ENCODE measurements at regions not wholly inside any gene's neighbourhood (a gene's known extent, or its start where the extent isn't known, plus 50 kb on each side); places are given as distances from the start of the nearest gene placed in this dataset.

GRCh38 chr19:30115947-30116346 lies 173.9 kb downstream of the URI1 start:
- Histone ChIP-seq H3K9me3 (no peaks in the 10 kb centered on the region), H3K36me3 (no peaks in the 10 kb centered on the region), H3K27ac (no peak overlapping the region), H3K4me3 (no peak overlapping the region), H3K4me1 (no peaks in the 10 kb centered on the region), H3K27me3 (peaks cover 0 to 7% of the 10 kb centered on the region in 2 donors)
- intact Hi-C loops (cut with DNase I; ENCODE audit: low total_unique reads): no loop called here
- DNase-seq (ENCODE audit: low spot score in 2 of 2): no peak
- TF ChIP-seq POLR2AphosphoS5 (IDR thresholded peaks at IDR 0.05) (no peak), POLR2A (IDR thresholded peaks at IDR 0.05) (no peak)
- TF ChIP-seq, protein P1, sequence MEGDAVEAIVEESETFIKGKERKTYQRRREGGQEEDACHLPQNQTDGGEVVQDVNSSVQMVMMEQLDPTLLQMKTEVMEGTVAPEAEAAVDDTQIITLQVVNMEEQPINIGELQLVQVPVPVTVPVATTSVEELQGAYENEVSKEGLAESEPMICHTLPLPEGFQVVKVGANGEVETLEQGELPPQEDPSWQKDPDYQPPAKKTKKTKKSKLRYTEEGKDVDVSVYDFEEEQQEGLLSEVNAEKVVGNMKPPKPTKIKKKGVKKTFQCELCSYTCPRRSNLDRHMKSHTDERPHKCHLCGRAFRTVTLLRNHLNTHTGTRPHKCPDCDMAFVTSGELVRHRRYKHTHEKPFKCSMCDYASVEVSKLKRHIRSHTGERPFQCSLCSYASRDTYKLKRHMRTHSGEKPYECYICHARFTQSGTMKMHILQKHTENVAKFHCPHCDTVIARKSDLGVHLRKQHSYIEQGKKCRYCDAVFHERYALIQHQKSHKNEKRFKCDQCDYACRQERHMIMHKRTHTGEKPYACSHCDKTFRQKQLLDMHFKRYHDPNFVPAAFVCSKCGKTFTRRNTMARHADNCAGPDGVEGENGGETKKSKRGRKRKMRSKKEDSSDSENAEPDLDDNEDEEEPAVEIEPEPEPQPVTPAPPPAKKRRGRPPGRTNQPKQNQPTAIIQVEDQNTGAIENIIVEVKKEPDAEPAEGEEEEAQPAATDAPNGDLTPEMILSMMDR (IDR thresholded peaks at IDR 0.05): no peak

GRCh38 chr19:30116530-30116929 lies 174.5 kb downstream of the URI1 start:
- intact Hi-C loops (cut with DNase I; ENCODE audit: low total_unique reads): no loop called here
- DNase-seq (ENCODE audit: low spot score in 2 of 2): no peak
- H3K4me1 ChIP-seq: no peaks in the 10 kb centered on the region
- no peak overlapping the region for H3K27ac ChIP-seq
- peaks cover 0 to 7% of the 10 kb centered on the region in 2 donors for H3K27me3 ChIP-seq
- no peaks in the 10 kb centered on the region for H3K36me3 ChIP-seq
- TF ChIP-seq POLR2A (IDR thresholded peaks at IDR 0.05) (no peak), POLR2AphosphoS5 (IDR thresholded peaks at IDR 0.05) (no peak)
- TF ChIP-seq, protein P1 (IDR thresholded peaks at IDR 0.05): no peak
- no peaks in the 10 kb centered on the region for H3K9me3 ChIP-seq
- H3K4me3 ChIP-seq: no peak overlapping the region

GRCh38 chr19:30116984-30117555 lies 175.0 kb downstream of the URI1 start:
- H3K4me3 ChIP-seq: no peak overlapping the region
- intact Hi-C loops (cut with DNase I; ENCODE audit: low total_unique reads): no loop called here
- H3K9me3 ChIP-seq: no peaks in the 10 kb centered on the region
- TF ChIP-seq, protein P1 (IDR thresholded peaks at IDR 0.05): no peak
- TF ChIP-seq POLR2A (IDR thresholded peaks at IDR 0.05): no peak
- no peak for TF ChIP-seq POLR2AphosphoS5 (IDR thresholded peaks at IDR 0.05)
- H3K36me3 ChIP-seq: no peaks in the 10 kb centered on the region
- H3K4me1 ChIP-seq: no peaks in the 10 kb centered on the region
- H3K27ac ChIP-seq: no peak overlapping the region
- DNase-seq (ENCODE audit: low spot score in 2 of 2): no peak
- peaks cover 0 to 7% of the 10 kb centered on the region in 2 donors for H3K27me3 ChIP-seq

DNA sequence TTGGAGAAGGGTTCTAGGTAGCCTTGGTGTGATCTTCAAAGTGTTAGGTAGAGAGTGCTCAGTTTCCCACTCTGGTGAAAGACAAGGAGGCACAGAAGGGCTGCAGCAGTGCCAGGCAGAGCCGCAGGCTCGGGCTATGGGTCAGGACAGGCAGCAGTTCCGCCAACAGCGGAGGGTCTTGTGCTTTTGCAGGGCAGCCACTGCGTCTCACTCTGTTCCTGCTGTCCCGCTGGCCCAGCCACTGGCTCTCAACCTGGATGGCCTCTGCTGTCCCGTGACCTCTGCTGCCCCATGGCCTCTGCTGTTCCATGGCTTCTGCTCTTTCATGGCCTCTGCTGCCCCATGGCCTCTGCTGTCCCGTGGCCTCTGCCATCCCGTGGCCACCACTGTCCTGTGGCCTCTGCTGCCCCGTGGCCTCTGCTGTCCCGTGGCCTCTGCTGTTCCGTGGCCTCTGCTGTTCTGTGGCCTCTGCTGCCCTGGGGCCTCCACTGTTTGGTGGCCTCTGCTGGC lies 175.7 kb downstream of the URI1 start:
- intact Hi-C loops (cut with DNase I; ENCODE audit: low total_unique reads): no loop called here
- Histone ChIP-seq H3K36me3 (no peaks in the 10 kb centered on the region), H3K27me3 (peaks cover 0 to 11% of the 10 kb centered on the region in 2 donors), H3K4me1 (no peaks in the 10 kb centered on the region), H3K27ac (no peak overlapping the region), H3K9me3 (no peaks in the 10 kb centered on the region), H3K4me3 (no peak overlapping the region)
- no peak for DNase-seq (ENCODE audit: low spot score in 2 of 2)
- TF ChIP-seq, protein P1 (IDR thresholded peaks at IDR 0.05): no peak
- TF ChIP-seq POLR2AphosphoS5 (IDR thresholded peaks at IDR 0.05) (no peak), POLR2A (IDR thresholded peaks at IDR 0.05) (no peak)

DNA sequence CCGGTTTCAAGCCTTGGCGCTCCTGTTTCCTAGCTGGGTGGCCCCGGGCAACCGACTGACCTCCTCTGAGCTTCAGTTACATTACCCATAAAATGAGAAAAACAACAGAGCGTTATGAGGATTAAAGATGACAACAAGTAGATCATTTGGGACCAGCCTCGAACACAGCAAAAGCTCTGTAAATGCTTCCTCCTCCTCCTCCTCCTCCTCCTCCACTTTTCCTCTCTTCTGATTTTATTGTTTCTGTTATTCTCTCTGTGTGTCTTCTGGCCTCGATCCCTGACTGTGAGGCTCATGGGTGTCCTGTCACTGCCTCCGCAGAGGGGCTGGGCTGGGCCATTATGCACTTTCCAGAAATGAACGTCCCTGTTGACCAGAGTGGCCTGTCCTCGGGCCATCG lies 176.2 kb downstream of the URI1 start:
- no peak for DNase-seq (ENCODE audit: low spot score in 2 of 2)
- Histone ChIP-seq H3K36me3 (no peaks in the 10 kb centered on the region), H3K27me3 (peaks cover 0 to 15% of the 10 kb centered on the region in 2 donors), H3K4me3 (no peak overlapping the region), H3K27ac (no peak overlapping the region), H3K9me3 (no peaks in the 10 kb centered on the region), H3K4me1 (no peaks in the 10 kb centered on the region)
- intact Hi-C loops (cut with DNase I; ENCODE audit: low total_unique reads): no loop called here
- TF ChIP-seq POLR2AphosphoS5 (IDR thresholded peaks at IDR 0.05): no peak
- no peak for TF ChIP-seq POLR2A (IDR thresholded peaks at IDR 0.05)
- TF ChIP-seq, protein P1 (IDR thresholded peaks at IDR 0.05): no peak
